ENCODE measurements at regions not wholly inside any gene's neighbourhood (a gene's known extent, or its start where the extent isn't known, plus 50 kb on each side); places are given as distances from the start of the nearest gene placed in this dataset.

DNA sequence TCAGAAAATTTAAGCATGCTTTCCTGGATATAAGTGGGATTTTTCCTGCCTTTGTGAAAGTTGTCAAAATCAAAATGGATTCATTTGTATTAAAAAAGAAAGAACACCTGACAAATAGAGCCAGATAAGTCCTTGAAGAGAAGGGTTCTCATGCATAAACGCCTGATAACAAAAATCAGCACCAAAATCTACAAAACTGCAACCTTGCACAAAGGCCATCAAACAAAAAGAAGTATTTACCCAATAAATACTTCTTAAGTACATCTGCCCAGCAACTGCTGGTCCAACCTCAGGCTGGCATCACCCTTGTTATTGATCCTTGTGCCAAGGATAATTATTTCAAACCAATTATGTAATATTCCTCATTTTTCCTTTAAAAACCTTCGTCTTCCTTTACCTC is 315.9 kb downstream of the GPD2 start:
- Histone ChIP-seq H3K18ac (ENCODE audit: low read depth, low read length) (no peak overlapping the region), H2AK9ac (replicated peaks; ENCODE audit: low read depth, low read length, poor library complexity) (no peak overlapping the region), H3K14ac (replicated peaks; ENCODE audit: low read depth, low read length) (no peak overlapping the region), H3K27ac (ENCODE audit: insufficient read depth, low read length) (no peak overlapping the region), H3K79me1 (ENCODE audit: low read depth in 1 of 2, low read length in 2 of 2) (no peaks in the 10 kb centered on the region), H3K27me3 (ENCODE audit: control insufficient read depth, insufficient read depth, low read length) (no peaks in the 10 kb centered on the region; the same call in 1 of the 2 replicates), H2BK15ac (ENCODE audit: low read depth, low read length) (no peak overlapping the region), H3K23ac (ENCODE audit: low read depth, low read length) (no peak overlapping the region), H3K4me3 (ENCODE audit: insufficient read depth, low read depth, low read length) (no peak overlapping the region), H2BK120ac (ENCODE audit: low read depth, low read length) (no peak overlapping the region), H4K20me1 (ENCODE audit: insufficient read depth, low read length) (no peaks in the 10 kb centered on the region), H4K91ac (ENCODE audit: insufficient read depth, low read depth, low read length) (no peak overlapping the region), H3K56ac (ENCODE audit: extremely low read depth, insufficient read depth, low read length) (no peak overlapping the region), H4K5ac (ENCODE audit: low read depth, low read length) (no peak overlapping the region), H3K4ac (ENCODE audit: low read depth, low read length) (no peak overlapping the region), H2AK5ac (ENCODE audit: low read depth, low read length) (no peak overlapping the region), H4K8ac (ENCODE audit: low read depth in 2 of 2, low read length in 2 of 2) (no peak overlapping the region), H3K36me3 (ENCODE audit: control insufficient read depth, insufficient read depth, low read length) (no peaks in the 10 kb centered on the region), H3K4me1 (ENCODE audit: control insufficient read depth, insufficient read depth, low read length) (no peaks in the 10 kb centered on the region), H2BK20ac (ENCODE audit: low read depth, low read length) (no peak overlapping the region), H3K4me2 (ENCODE audit: low read depth, low read length) (no peak overlapping the region), H3K9ac (ENCODE audit: low read depth, low read length) (no peak overlapping the region), H3K9me1 (ENCODE audit: insufficient read depth, low read length) (no peaks in the 10 kb centered on the region), H3K9me3 (ENCODE audit: control insufficient read depth, insufficient read depth, low read length) (no peaks in the 10 kb centered on the region), H2AFZ (replicated peaks; ENCODE audit: low read length, poor library complexity) (no peak overlapping the region), H2BK5ac (ENCODE audit: low read depth, low read length, poor library complexity, severe bottlenecking) (no peak overlapping the region)
- BruUV-seq (replicated peaks) = no TSS peak
- ATAC-seq (ENCODE audit: low read depth) = no peak
- intact Hi-C loops (cut with micrococcal nuclease) = no loop called here
- dilution Hi-C loops (cut with HindIII; ENCODE audit: low sequenced_read_pairs, unreplicated experiment) = no loop called here
- TF ChIP-seq CEBPB (IDR thresholded peaks at IDR 0.05; ENCODE audit: low read depth, low read length) (no peak), BHLHE40 (IDR thresholded peaks at IDR 0.05; ENCODE audit: low read depth, low read length) (no peak), MAFK (IDR thresholded peaks at IDR 0.05; ENCODE audit: low read depth, low read length) (peak; percentile 51)
- POLR2A ChIA-PET (ENCODE audit: unreplicated experiment) = no interaction called here
- CTCF ChIA-PET = no interaction called here
- WGBS, 2 experiments (ENCODE audit: extremely low coverage in 2 of 2, insufficient read length in 1 of 2) = 50% methylated on average over 1 of the region's 2 CpGs; no CpG with 5 or more reads in 1 of the 2 experiments
- in situ Hi-C loops (cut with MboI; ENCODE audit: low sequenced_read_pairs) = no loop called here
- no peak for DNase-seq

Data from IMR-90 (cell line).